Choroid plexus epithelial cell (primary cell): ENCODE measurements at regions not wholly inside any gene's neighbourhood (a gene's known extent, or its start where the extent isn't known, plus 50 kb on each side); places are given as distances from the start of the nearest gene placed in this dataset.

ENCODE experiments used
- DNase-seq: peaks from one replicate; pipeline ENCODE4 v3.0.0-alpha.2; 2010; ENCODE audit warnings: low read depth
- H3K4me3 ChIP-seq: 2 replicates; pipeline ENCODE4 v1.5.1; 2011; ENCODE audit warnings: low read depth, mild to moderate bottlenecking, control low read depth, low read length, moderate library complexity
- TF ChIP-seq, protein P1 (sequence below): conservative IDR thresholded peaks from 2 replicates; pipeline ENCODE4 v1.5.1; 2011; ENCODE audit warnings: low read depth, mild to moderate bottlenecking, control low read depth, inconsistent platforms, low read length, moderate library complexity

DNA sequence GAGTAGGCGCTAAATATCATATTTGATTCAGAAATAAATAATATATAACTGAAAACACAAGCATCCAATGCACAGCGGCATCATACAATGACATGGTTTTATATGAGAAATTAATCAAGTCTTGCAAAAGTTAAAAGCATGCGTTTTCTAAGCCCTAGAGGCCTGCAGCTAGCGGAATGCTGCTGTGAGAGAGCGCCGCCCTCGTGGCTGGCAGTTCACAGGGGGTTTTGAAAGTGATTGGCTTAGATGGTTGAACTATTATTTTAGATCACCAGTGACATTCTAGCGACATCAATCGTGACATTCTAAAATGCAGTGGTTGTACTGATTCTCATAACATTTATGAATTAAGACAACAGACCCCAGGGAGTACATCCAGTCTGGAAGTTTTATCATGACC, 235.2 kb upstream of the MGMT start:
- TF ChIP-seq, protein P1, sequence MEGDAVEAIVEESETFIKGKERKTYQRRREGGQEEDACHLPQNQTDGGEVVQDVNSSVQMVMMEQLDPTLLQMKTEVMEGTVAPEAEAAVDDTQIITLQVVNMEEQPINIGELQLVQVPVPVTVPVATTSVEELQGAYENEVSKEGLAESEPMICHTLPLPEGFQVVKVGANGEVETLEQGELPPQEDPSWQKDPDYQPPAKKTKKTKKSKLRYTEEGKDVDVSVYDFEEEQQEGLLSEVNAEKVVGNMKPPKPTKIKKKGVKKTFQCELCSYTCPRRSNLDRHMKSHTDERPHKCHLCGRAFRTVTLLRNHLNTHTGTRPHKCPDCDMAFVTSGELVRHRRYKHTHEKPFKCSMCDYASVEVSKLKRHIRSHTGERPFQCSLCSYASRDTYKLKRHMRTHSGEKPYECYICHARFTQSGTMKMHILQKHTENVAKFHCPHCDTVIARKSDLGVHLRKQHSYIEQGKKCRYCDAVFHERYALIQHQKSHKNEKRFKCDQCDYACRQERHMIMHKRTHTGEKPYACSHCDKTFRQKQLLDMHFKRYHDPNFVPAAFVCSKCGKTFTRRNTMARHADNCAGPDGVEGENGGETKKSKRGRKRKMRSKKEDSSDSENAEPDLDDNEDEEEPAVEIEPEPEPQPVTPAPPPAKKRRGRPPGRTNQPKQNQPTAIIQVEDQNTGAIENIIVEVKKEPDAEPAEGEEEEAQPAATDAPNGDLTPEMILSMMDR: no peak
- no peak for DNase-seq
- no peak overlapping the region for H3K4me3 ChIP-seq

- TF ChIP-seq, protein P1: no peak
- no peak overlapping the region for H3K4me3 ChIP-seq
- DNase-seq: no peak
Measured at GRCh38 chr10:129233351-129234148, 233.5 kb upstream of the MGMT start.

- TF ChIP-seq, protein P1: no peak
- H3K4me3 ChIP-seq: no peak overlapping the region
- DNase-seq: no peak
Measured at GRCh38 chr10:129236274-129236691, 230.8 kb upstream of the MGMT start.

GRCh38 chr10:129241461-129241860, 225.6 kb upstream of the MGMT start:
- TF ChIP-seq, protein P1: no peak
- DNase-seq: no peak
- H3K4me3 ChIP-seq: no peak overlapping the region

DNA sequence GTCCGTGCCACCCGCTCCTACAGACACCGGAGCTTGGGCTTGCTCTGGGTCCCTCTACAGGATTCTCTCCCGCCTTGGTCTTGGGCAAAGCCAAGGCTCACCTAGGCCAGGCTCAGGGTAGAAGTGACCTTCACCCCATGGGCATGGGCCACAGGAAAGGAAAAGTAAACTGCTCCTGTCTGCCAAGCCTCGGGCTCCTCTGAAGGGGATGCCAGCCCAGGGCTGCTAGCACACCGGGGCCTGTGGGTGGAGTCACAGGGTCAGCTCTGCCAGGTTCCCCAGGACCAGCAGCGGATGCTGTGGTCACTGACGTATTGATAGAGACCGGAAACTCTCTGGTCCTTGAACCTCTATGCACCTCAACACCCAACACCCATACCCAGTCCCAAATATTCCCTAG, 222.7 kb upstream of the MGMT start:
- TF ChIP-seq, protein P1: no peak
- no peak for DNase-seq
- H3K4me3 ChIP-seq: no peak overlapping the region

- TF ChIP-seq, protein P1: no peak
- DNase-seq: no peak
- H3K4me3 ChIP-seq: no peak overlapping the region
Measured at GRCh38 chr10:129244757-129245156, 222.3 kb upstream of the MGMT start.
